ENCODE measurements at regions not wholly inside any gene's neighbourhood (a gene's known extent, or its start where the extent isn't known, plus 50 kb on each side); places are given as distances from the start of the nearest gene placed in this dataset.
"Not testable (repeated sequence)": the region's sequence is repeated elsewhere in the genome, so short reads cannot be mapped to it uniquely, and the experiment has no call there.

DNA sequence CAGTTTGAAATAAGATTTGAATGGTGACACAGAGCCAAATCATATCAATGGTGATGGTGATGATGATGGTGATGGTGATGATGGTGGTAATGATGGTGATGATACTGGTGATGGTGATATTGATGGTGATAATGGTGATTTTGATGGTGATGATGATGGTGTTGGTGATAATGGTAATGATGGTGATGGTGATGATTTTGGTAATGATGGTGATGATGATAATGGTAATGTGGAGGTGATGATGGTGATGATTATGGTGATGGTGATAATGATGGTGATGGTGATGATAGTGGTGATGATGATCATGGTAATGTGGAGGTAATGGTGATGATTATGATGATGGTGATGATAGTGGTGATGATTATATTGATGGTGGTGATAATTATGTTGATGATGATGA is 311.9 kb upstream of the SFSWAP start:
- in situ Hi-C loops (cut with MboI; ENCODE audit: low sequenced_read_pairs, unreplicated experiment) = no loop called here
- no peak for DNase-seq (ENCODE audit: low spot score)
- TF ChIP-seq, protein P1, sequence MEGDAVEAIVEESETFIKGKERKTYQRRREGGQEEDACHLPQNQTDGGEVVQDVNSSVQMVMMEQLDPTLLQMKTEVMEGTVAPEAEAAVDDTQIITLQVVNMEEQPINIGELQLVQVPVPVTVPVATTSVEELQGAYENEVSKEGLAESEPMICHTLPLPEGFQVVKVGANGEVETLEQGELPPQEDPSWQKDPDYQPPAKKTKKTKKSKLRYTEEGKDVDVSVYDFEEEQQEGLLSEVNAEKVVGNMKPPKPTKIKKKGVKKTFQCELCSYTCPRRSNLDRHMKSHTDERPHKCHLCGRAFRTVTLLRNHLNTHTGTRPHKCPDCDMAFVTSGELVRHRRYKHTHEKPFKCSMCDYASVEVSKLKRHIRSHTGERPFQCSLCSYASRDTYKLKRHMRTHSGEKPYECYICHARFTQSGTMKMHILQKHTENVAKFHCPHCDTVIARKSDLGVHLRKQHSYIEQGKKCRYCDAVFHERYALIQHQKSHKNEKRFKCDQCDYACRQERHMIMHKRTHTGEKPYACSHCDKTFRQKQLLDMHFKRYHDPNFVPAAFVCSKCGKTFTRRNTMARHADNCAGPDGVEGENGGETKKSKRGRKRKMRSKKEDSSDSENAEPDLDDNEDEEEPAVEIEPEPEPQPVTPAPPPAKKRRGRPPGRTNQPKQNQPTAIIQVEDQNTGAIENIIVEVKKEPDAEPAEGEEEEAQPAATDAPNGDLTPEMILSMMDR (IDR thresholded peaks at IDR 0.05; ENCODE audit: borderline replicate concordance, control extremely low read depth, extremely low read depth, insufficient read depth, missing control alignments) = no peak

DNA sequence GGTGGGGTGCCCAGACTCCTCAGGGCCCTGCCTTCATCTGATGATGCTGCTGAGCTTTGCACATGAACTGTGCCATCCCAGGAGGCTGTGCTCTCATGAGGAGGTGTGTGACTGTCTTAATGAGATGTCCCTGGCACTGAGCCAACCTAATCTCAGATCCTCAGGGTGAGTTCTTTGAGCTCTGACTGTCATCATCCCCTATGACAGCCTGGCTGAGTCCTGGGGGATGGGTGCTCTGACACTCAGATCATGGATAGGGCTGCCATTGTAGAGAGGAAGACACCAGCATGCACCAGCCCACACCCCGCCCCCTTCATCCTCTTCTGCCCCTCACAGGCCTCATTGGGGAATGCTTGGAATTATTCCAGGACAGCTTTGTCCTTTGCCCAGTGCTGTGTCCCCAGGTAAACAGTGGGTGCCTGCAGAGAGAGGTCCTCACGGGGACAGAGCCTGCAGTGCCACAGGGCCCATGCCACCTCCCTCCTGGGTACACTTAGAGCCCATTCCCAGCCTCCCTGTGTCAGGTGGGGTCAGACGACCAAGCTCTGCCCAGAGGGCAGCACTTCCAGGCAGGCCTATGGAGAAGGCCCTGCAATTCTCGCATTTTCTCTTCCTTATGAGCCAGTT is 310.1 kb upstream of the SFSWAP start:
- in situ Hi-C loops (cut with MboI; ENCODE audit: low sequenced_read_pairs, unreplicated experiment) = loop anchor here (5.0 kb wide), 1 partner anchor 133 kb away; no protein-coding TSS in a partner anchor
- not testable (repeated sequence) for DNase-seq (ENCODE audit: low spot score)

DNA sequence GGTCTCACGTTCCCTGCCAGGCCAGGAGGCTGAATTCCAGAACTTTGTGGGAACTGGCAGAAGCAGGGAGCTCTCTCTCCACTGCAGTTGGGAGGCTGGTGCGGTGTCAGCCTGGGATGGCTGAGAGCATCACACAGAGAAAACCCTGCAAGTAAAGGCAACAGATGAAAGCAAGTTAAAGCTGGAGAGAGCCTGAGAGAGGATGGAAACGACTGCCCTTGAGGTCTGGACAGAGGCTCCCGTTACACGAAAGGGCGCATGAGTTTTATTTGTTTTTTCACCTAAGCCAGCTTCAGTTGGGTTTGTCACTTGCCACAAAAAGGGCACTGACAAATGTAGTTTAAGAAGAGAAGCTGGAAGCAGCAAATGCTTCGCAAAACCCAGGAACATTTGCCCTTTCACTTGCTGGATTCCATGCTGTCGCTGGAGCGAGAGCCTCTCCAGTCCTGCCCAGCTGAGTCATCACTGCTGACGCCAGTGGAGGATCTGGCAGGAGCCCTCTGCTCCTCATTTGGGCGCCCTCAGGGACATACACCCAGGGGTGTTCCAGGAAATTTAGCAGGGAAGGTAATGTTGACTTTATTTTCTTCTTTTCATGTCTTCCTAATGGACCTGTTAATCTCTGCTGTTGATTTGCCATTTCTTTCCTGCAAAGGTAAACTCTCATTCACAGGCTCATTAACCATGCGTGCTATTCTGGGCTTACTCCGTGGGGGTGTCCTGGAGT is 308.8 kb upstream of the SFSWAP start:
- DNase-seq (ENCODE audit: low spot score) = not testable (repeated sequence)
- in situ Hi-C loops (cut with MboI; ENCODE audit: low sequenced_read_pairs, unreplicated experiment) = loop anchor here (5.0 kb wide), 1 partner anchor 135 kb away; no protein-coding TSS in a partner anchor

DNA sequence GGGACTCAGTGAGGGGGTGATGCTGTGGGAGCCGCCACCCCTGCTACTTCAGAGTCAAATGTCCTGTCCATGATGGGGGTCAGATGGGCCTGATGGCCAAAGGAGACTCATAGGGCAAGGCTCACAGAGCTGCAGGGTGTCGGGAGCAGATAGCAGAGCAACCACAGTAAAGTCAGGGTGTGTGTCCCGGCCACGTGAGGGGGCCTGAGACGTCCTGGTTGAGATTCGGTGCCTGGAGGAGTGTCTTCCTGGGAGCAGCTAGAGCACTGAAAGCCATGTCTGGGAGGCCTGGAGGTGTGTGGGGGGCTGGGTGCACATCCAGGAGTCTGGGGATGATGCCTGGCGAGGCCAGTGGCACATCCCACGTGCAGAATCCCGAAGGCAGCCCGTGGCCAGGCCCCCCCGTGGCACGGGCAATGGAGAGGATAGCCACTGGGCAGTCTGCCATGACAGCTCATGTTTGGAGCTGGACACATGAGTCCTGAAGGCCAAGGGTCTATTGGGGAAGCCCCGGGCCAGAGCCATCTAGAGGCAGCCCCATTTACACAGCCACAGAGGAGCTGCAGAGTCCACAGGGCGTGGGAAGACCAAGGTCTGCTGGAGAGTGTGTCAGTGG is 308.0 kb upstream of the SFSWAP start:
- in situ Hi-C loops (cut with MboI; ENCODE audit: low sequenced_read_pairs, unreplicated experiment) = loop anchor here (5.0 kb wide), 1 partner anchor 136 kb away; no protein-coding TSS in a partner anchor
- TF ChIP-seq, protein P1 (IDR thresholded peaks at IDR 0.05; ENCODE audit: borderline replicate concordance, control extremely low read depth, extremely low read depth, insufficient read depth, missing control alignments) = no peak
- DNase-seq (ENCODE audit: low spot score) = no peak

DNA sequence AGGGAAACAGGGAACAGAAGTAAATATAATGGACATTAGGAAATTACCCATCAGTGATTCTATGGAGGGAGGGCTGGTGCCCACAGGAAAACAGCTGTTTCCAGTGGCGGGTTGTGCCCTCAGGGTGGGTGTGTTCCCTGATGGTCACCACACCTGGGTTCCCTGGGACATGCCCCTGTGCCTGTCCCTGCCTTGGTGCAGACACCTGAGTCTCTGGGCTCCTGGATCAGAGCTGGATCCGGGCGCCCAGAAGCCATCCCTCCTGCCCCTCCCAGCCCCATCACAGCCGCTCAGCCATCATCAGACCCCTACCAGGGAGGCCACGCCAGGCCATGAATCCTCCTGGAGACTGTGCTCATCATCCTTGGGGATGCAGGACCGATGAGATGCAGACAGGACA is 307.2 kb upstream of the SFSWAP start:
- in situ Hi-C loops (cut with MboI; ENCODE audit: low sequenced_read_pairs, unreplicated experiment) = loop anchor here (5.0 kb wide), 1 partner anchor 136 kb away; no protein-coding TSS in a partner anchor
- TF ChIP-seq, protein P1 (IDR thresholded peaks at IDR 0.05; ENCODE audit: borderline replicate concordance, control extremely low read depth, extremely low read depth, insufficient read depth, missing control alignments) = no peak
- no peak for DNase-seq (ENCODE audit: low spot score)

DNA sequence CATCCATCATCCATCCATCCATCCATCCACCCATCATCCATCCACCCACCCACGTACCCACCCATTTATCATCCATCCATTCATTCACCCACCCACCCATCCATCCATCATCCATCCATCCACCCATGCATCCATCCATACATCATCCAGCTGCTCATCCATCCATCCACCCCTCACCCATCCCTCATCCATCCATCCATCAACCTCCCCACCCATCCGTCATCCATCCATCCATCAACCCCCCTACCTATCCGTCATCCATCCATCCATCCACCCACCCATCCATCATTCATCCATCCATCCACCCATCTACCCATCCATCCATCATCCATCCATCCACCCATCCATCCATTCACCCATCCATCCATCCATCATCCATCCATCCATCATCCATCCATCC is 306.2 kb upstream of the SFSWAP start:
- TF ChIP-seq, protein P1 (IDR thresholded peaks at IDR 0.05; ENCODE audit: borderline replicate concordance, control extremely low read depth, extremely low read depth, insufficient read depth, missing control alignments) = no peak
- in situ Hi-C loops (cut with MboI; ENCODE audit: low sequenced_read_pairs, unreplicated experiment) = loop anchor here (5.0 kb wide), 1 partner anchor 137 kb away; no protein-coding TSS in a partner anchor

DNA sequence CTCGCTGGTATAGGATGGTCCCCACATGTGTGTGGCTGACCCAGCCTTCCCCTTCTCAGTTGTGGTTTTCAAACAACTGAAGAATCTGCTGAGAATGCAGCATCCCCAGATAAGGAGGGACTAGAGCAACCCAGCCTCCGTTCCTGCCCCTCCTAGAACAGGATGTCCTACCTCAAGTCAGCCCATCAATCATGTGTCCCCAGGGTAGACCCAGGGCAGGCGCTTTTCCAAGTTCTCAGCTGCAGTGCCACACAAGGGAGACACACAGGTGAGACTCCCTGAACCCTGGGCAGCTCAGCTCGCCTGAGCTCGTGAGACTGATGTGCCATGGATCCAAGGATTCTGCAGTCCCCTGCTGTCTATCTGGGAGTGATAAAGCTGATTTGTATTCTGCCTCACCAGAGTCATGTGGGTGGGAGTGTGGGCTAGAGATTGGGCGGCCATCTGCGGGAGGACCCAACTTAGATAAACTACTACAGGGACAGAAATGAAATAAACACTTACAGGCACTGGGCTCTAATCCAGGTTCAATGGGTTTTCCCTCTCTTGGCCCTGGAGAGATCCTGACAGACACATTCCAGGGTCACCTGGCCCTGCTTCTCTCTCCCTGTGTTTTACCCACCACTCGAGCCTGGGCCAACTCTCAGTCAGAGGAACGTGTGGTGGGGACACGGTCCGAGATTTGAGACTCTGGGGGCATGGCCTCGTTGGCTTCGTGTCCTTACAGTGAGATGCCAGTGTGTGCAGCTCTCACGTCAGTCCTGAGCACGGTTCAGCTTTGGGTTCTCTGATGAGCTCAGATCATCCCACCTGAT is 303.5 kb upstream of the SFSWAP start:
- in situ Hi-C loops (cut with MboI; ENCODE audit: low sequenced_read_pairs, unreplicated experiment) = no loop called here
- DNase-seq (ENCODE audit: low spot score) = no peak
- TF ChIP-seq, protein P1 (IDR thresholded peaks at IDR 0.05; ENCODE audit: borderline replicate concordance, control extremely low read depth, extremely low read depth, insufficient read depth, missing control alignments) = no peak

More for the DNA sequence above, 306.2 kb upstream of the SFSWAP start:
- DNase-seq (ENCODE audit: low spot score) = no peak

Data from GM13976 (cell line).